Panc1 (cell line): ENCODE measurements at regions not wholly inside any gene's neighbourhood (a gene's known extent, or its start where the extent isn't known, plus 50 kb on each side); places are given as distances from the start of the nearest gene placed in this dataset.

Experiments used
- POLR2AphosphoS5 ChIP-seq: IDR thresholded peaks from 2 replicates; pipeline ENCODE4 v1.6.1; 2012; ENCODE audit warnings: mild to moderate bottlenecking, low read depth, low read length, moderate library complexity
- TF ChIP-seq, protein P1 (sequence below): fragments of 450-650 bp; IDR thresholded peaks from 2 replicates; pipeline ENCODE4 v1.5.1; 2017; ENCODE audit warnings: mild to moderate bottlenecking
- TF ChIP-seq, protein P2 (sequence below), 2 experiments: IDR thresholded peaks; 2 replicates each; pipeline ENCODE4 v1.6.1; 2011 to 2012; ENCODE audit warnings: low read depth in 2 of 2, control low read depth in 1 of 2, low read length in 1 of 2, mild to moderate bottlenecking in 1 of 2, moderate library complexity in 1 of 2; ENCODE audit not compliant: insufficient read depth in 1 of 2

GRCh38 chr9:129338724-129339430 is 160.8 kb upstream of the IER5L start:
- TF ChIP-seq, protein P1, sequence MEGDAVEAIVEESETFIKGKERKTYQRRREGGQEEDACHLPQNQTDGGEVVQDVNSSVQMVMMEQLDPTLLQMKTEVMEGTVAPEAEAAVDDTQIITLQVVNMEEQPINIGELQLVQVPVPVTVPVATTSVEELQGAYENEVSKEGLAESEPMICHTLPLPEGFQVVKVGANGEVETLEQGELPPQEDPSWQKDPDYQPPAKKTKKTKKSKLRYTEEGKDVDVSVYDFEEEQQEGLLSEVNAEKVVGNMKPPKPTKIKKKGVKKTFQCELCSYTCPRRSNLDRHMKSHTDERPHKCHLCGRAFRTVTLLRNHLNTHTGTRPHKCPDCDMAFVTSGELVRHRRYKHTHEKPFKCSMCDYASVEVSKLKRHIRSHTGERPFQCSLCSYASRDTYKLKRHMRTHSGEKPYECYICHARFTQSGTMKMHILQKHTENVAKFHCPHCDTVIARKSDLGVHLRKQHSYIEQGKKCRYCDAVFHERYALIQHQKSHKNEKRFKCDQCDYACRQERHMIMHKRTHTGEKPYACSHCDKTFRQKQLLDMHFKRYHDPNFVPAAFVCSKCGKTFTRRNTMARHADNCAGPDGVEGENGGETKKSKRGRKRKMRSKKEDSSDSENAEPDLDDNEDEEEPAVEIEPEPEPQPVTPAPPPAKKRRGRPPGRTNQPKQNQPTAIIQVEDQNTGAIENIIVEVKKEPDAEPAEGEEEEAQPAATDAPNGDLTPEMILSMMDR: no peak
- TF ChIP-seq POLR2AphosphoS5: no peak
- TF ChIP-seq, protein P2, sequence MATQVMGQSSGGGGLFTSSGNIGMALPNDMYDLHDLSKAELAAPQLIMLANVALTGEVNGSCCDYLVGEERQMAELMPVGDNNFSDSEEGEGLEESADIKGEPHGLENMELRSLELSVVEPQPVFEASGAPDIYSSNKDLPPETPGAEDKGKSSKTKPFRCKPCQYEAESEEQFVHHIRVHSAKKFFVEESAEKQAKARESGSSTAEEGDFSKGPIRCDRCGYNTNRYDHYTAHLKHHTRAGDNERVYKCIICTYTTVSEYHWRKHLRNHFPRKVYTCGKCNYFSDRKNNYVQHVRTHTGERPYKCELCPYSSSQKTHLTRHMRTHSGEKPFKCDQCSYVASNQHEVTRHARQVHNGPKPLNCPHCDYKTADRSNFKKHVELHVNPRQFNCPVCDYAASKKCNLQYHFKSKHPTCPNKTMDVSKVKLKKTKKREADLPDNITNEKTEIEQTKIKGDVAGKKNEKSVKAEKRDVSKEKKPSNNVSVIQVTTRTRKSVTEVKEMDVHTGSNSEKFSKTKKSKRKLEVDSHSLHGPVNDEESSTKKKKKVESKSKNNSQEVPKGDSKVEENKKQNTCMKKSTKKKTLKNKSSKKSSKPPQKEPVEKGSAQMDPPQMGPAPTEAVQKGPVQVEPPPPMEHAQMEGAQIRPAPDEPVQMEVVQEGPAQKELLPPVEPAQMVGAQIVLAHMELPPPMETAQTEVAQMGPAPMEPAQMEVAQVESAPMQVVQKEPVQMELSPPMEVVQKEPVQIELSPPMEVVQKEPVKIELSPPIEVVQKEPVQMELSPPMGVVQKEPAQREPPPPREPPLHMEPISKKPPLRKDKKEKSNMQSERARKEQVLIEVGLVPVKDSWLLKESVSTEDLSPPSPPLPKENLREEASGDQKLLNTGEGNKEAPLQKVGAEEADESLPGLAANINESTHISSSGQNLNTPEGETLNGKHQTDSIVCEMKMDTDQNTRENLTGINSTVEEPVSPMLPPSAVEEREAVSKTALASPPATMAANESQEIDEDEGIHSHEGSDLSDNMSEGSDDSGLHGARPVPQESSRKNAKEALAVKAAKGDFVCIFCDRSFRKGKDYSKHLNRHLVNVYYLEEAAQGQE (IDR thresholded peaks at IDR 0.05; ENCODE audit: insufficient read depth in 1 of 2, low read depth in 2 of 2, low read length in 1 of 2): no peak
